DND-41 (cell line): ENCODE measurements at regions not wholly inside any gene's neighbourhood (a gene's known extent, or its start where the extent isn't known, plus 50 kb on each side); places are given as distances from the start of the nearest gene placed in this dataset.

ENCODE experiments used
- ATAC-seq: fragments of 200-7000 bp; cut with Tn5 transposase; 3 replicates; pipeline ENCODE4 v1.9.1; 2021; ENCODE audit warnings: low read depth; ENCODE audit not compliant: insufficient read depth
- DNase-seq: peaks from one replicate; pipeline ENCODE4 v3.0.0-alpha.2; 2020
- H2AFZ ChIP-seq: 2 replicates; pipeline ENCODE4 v1.6.0; 2012; ENCODE audit warnings: low read depth, low read length
- H3K27ac ChIP-seq: 2 replicates; pipeline ENCODE4 v1.5.1; 2012; ENCODE audit warnings: low read length, inconsistent platforms
- H3K27me3 ChIP-seq: fragments of 200-600 bp; sonication (generic); 2 replicates; pipeline ENCODE4 v1.6.0; 2012; ENCODE audit warnings: low read length, mild to moderate bottlenecking, inconsistent platforms; ENCODE audit not compliant: insufficient read depth, poor library complexity
- H3K36me3 ChIP-seq: 2 replicates; pipeline ENCODE4 v1.5.1; 2012; ENCODE audit warnings: low read length, inconsistent platforms; ENCODE audit not compliant: insufficient read depth
- H3K4me1 ChIP-seq: 2 replicates; pipeline ENCODE4 v1.5.1; 2012; ENCODE audit warnings: mild to moderate bottlenecking, low read length; ENCODE audit not compliant: insufficient read depth
- H3K4me2 ChIP-seq: 2 replicates; pipeline ENCODE4 v1.6.0; 2012; ENCODE audit warnings: mild to moderate bottlenecking, moderate library complexity, low read length, inconsistent platforms; ENCODE audit not compliant: insufficient read depth
- H3K4me3 ChIP-seq, 2 experiments: fragments of 200-600 bp in 1 of 2; shearing (Covaris generic) in 1 of 2; 2 replicates each; pipeline ENCODE4 v1.5.1; 2012 to 2016; ENCODE audit warnings: inconsistent platforms in 2 of 2, low read length in 2 of 2, mild to moderate bottlenecking in 2 of 2, low read depth in 1 of 2, moderate library complexity in 1 of 2
- H3K79me2 ChIP-seq: 2 replicates; pipeline ENCODE4 v1.6.0; 2012; ENCODE audit warnings: low read length, inconsistent platforms; ENCODE audit not compliant: insufficient read depth
- H3K9ac ChIP-seq: 2 replicates; pipeline ENCODE4 v1.6.0; 2012; ENCODE audit warnings: low read depth, mild to moderate bottlenecking, inconsistent platforms, low read length, moderate library complexity
- H3K9me3 ChIP-seq: 2 replicates; pipeline ENCODE4 v1.5.1; 2012; ENCODE audit warnings: low read length, moderate library complexity, mild to moderate bottlenecking, inconsistent platforms; ENCODE audit not compliant: insufficient read depth, severe bottlenecking
- H4K20me1 ChIP-seq: 2 replicates; pipeline ENCODE4 v1.6.0; 2012; ENCODE audit warnings: low read length; ENCODE audit not compliant: insufficient read depth
- EZH2 ChIP-seq: IDR thresholded peaks from 3 replicates; pipeline ENCODE4 v1.6.1; 2012; ENCODE audit warnings: borderline replicate concordance, low read depth, mild to moderate bottlenecking, moderate library complexity, low read length, inconsistent platforms; ENCODE audit not compliant: severe bottlenecking
- TF ChIP-seq, protein P1 (sequence below): IDR thresholded peaks from 2 replicates; pipeline ENCODE4 v1.5.1; 2012; ENCODE audit warnings: borderline replicate concordance, low read length, moderate library complexity, mild to moderate bottlenecking; ENCODE audit not compliant: poor library complexity, severe bottlenecking; ENCODE audit errors: extremely low read depth

DNA sequence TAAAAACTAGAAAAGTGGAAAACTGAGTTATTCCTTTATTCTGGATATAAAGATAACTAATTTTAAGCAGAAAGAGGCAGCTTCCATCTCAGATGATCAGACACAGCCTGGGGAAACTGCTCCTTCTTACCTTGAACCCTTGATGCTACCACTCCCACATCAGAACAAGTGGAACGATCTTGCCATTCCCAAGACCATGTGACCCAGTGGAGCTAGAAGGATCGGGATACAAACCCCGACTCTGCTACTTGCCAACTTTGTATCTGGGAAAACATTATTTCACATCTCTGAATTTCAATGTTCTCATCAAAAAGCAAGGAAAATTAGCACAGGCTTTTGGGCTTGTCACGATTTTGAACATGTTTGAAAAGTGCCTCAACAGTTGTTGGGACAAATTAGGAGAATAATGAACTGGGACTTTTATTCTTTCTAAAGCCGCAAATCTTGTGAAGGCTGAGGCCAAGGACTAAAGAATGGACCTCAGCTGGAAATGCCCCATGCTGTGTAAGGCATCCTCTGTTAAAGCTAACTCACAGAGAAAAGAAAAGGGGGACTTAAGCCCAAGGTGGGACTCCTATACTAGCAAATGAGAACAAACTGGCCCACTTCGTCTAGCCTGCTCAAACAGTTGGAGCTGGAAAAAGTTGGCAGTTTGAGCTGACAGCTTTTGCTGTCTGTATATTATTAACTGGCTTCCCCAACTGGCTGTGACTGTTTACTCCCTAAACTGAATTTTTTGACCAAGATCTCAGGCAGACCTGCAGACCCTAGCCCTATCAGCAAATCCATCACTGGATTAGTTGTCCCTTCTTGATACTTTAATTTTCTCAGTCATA lies 552.3 kb downstream of the EFNA5 start:
- TF ChIP-seq EZH2 = no peak
- TF ChIP-seq, protein P1, sequence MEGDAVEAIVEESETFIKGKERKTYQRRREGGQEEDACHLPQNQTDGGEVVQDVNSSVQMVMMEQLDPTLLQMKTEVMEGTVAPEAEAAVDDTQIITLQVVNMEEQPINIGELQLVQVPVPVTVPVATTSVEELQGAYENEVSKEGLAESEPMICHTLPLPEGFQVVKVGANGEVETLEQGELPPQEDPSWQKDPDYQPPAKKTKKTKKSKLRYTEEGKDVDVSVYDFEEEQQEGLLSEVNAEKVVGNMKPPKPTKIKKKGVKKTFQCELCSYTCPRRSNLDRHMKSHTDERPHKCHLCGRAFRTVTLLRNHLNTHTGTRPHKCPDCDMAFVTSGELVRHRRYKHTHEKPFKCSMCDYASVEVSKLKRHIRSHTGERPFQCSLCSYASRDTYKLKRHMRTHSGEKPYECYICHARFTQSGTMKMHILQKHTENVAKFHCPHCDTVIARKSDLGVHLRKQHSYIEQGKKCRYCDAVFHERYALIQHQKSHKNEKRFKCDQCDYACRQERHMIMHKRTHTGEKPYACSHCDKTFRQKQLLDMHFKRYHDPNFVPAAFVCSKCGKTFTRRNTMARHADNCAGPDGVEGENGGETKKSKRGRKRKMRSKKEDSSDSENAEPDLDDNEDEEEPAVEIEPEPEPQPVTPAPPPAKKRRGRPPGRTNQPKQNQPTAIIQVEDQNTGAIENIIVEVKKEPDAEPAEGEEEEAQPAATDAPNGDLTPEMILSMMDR = no peak
- Histone ChIP-seq H3K27me3 (no peaks in the 10 kb centered on the region), H3K79me2 (no peaks in the 10 kb centered on the region), H3K36me3 (no peaks in the 10 kb centered on the region), H3K4me3 (no peak overlapping the region), H4K20me1 (no peaks in the 10 kb centered on the region), H3K4me1 (no peaks in the 10 kb centered on the region), H3K9ac (no peak overlapping the region), H3K4me2 (no peak overlapping the region), H2AFZ (no peak overlapping the region), H3K9me3 (no peaks in the 10 kb centered on the region), H3K27ac (no peak overlapping the region)
- DNase-seq = no peak
- ATAC-seq = no peak

DNA sequence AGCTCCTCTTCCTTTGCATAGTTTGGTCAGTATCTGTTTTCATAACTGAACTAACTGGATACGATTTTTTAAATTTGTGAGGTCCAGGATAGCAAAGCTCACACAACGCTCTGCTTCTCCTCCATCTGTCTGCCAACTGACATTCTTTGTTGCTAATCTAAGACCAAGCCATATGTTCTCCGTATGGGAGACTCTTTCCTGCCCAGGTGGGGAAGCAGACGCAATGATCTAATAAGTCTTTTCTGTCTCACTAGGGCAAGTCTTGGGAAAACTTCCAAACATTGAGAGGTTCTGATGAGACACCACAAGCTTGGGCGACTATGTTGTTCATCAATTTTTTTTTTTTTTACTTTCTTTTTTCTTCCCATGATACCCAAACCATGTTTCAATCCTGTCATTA lies 558.5 kb downstream of the EFNA5 start:
- no peak overlapping the region for H3K9ac ChIP-seq
- H4K20me1 ChIP-seq = no peaks in the 10 kb centered on the region
- H3K36me3 ChIP-seq = no peaks in the 10 kb centered on the region
- H3K27me3 ChIP-seq = no peaks in the 10 kb centered on the region
- H2AFZ ChIP-seq = no peak overlapping the region
- TF ChIP-seq, protein P1 = no peak
- no peak for TF ChIP-seq EZH2
- DNase-seq = no peak
- H3K9me3 ChIP-seq = no peaks in the 10 kb centered on the region
- H3K27ac ChIP-seq = no peak overlapping the region
- H3K4me2 ChIP-seq = no peak overlapping the region
- H3K79me2 ChIP-seq = no peaks in the 10 kb centered on the region
- no peak for ATAC-seq
- H3K4me1 ChIP-seq = no peaks in the 10 kb centered on the region
- H3K4me3 ChIP-seq = no peak overlapping the region

DNA sequence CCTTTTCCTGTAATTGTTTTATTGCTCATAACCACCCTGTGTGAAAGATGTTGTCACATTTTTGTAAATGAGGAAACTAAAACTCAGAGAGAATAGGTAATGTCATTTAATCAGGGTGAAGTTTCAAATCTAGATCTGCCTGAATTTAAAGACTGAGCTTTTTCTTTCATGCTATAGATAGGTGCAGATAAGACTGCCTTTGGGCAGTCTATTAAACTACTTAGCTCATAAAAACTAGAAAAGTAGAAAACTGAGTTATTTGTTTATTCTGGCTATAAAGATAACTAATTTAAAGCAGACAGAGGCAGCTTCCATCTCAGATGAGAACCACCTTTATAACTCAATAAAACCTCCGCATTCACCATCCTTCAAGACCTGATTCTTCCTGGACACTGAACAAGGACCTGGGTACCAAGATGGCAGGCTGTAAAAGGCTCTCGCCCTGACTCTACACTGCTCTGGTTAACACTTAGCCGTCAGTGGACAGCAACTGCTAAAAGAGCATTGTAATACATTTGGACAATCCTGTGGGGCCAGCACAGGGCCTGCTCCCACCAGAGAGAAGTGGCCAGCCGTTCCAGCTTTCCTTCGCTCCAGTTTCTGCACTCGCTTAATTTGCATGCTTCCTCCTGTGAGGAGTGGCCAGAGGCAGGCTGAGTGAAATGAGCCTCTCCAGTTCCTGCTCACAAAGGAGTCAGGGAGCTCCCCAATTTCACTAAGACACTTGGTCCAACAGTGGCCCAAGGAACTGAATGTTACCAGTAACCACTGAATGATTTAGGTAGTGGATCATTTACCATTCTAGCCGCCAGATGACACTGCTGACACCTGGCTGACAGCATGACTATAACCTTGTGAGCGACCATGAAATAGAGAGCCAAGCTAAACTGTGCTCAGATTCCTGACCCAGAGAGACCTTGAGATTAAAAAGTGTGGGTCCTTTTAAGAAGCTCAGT lies 566.4 kb downstream of the EFNA5 start:
- Histone ChIP-seq H3K27me3 (no peaks in the 10 kb centered on the region), H3K4me3 (no peak overlapping the region), H3K4me1 (no peaks in the 10 kb centered on the region), H4K20me1 (no peaks in the 10 kb centered on the region), H3K9me3 (no peaks in the 10 kb centered on the region), H3K79me2 (no peaks in the 10 kb centered on the region), H3K36me3 (no peaks in the 10 kb centered on the region), H2AFZ (no peak overlapping the region), H3K4me2 (no peak overlapping the region), H3K27ac (no peak overlapping the region), H3K9ac (no peak overlapping the region)
- ATAC-seq (no peak), DNase-seq (no peak)
- TF ChIP-seq EZH2 = no peak
- TF ChIP-seq, protein P1 = no peak
